H9 (cell line): ENCODE measurements at regions not wholly inside any gene's neighbourhood (a gene's known extent, or its start where the extent isn't known, plus 50 kb on each side); places are given as distances from the start of the nearest gene placed in this dataset.
"Not testable (repeated sequence)": the region's sequence is repeated elsewhere in the genome, so short reads cannot be mapped to it uniquely, and the experiment has no call there.

Experiments
- DNase-seq: peaks from one replicate; pipeline ENCODE4 v3.0.0-alpha.2; 2017
- H2AFZ ChIP-seq: one replicate; pipeline ENCODE4 v1.6.1; 2013; ENCODE audit warnings: mild to moderate bottlenecking, low read length, control low read depth, moderate library complexity
- H2AK5ac ChIP-seq: 2 replicates; pipeline ENCODE4 v1.6.1; 2013; ENCODE audit warnings: low read length, control low read depth, mixed read lengths; ENCODE audit not compliant: insufficient read length
- H2BK120ac ChIP-seq: one replicate; pipeline ENCODE4 v1.6.1; 2013; ENCODE audit warnings: low read depth, mild to moderate bottlenecking, low read length, control low read depth, inconsistent platforms; ENCODE audit not compliant: poor library complexity, severe bottlenecking
- H2BK12ac ChIP-seq: 2 replicates; pipeline ENCODE4 v1.6.1; 2013; ENCODE audit warnings: low read length, control low read depth, mixed read lengths, low read depth; ENCODE audit not compliant: insufficient read length
- H2BK15ac ChIP-seq: 2 replicates; pipeline ENCODE4 v1.6.1; 2013; ENCODE audit warnings: low read depth, low read length, control low read depth
- H2BK20ac ChIP-seq: one replicate; pipeline ENCODE4 v1.6.1; 2013; ENCODE audit warnings: low read depth, mild to moderate bottlenecking, low read length, control low read depth, inconsistent platforms; ENCODE audit not compliant: poor library complexity, severe bottlenecking
- H2BK5ac ChIP-seq: 2 replicates; pipeline ENCODE4 v1.6.1; 2013; ENCODE audit warnings: low read length, control low read depth, mixed read lengths; ENCODE audit not compliant: insufficient read length
- H3K14ac ChIP-seq: 2 replicates; pipeline ENCODE4 v1.6.1; 2013; ENCODE audit warnings: low read length, control low read depth; ENCODE audit not compliant: insufficient read depth
- H3K18ac ChIP-seq: 2 replicates; pipeline ENCODE4 v1.6.1; 2013; ENCODE audit warnings: low read depth, mild to moderate bottlenecking, mixed read lengths, low read length, control low read depth; ENCODE audit not compliant: insufficient read length
- H3K23ac ChIP-seq: 2 replicates; pipeline ENCODE4 v1.6.1; 2013; ENCODE audit warnings: low read length, control low read depth, mixed read lengths, low read depth; ENCODE audit not compliant: insufficient read length
- H3K23me2 ChIP-seq: 2 replicates; pipeline ENCODE4 v1.6.1; 2013; ENCODE audit warnings: low read depth, mild to moderate bottlenecking, mixed read lengths, low read length, control low read depth; ENCODE audit not compliant: insufficient read length, poor library complexity, severe bottlenecking
- H3K27ac ChIP-seq: 2 replicates; pipeline ENCODE4 v1.5.1; 2013; ENCODE audit warnings: low read length, control low read depth, mixed read lengths, low read depth; ENCODE audit not compliant: insufficient read length
- H3K27me3 ChIP-seq: 2 replicates; pipeline ENCODE4 v1.6.1; 2013; ENCODE audit warnings: low read length, control low read depth, inconsistent platforms; ENCODE audit not compliant: insufficient read depth
- H3K4ac ChIP-seq: 2 replicates; pipeline ENCODE4 v1.6.1; 2013; ENCODE audit warnings: low read depth, mild to moderate bottlenecking, control low read depth, inconsistent platforms, low read length, moderate library complexity
- H3K4me1 ChIP-seq: 2 replicates; pipeline ENCODE4 v1.6.1; 2013; ENCODE audit warnings: low read length, control low read depth, inconsistent platforms; ENCODE audit not compliant: insufficient read depth
- H3K4me2 ChIP-seq: 2 replicates; pipeline ENCODE4 v1.6.1; 2013; ENCODE audit warnings: low read length, control low read depth, mixed read lengths; ENCODE audit not compliant: insufficient read length, insufficient read depth
- H3K56ac ChIP-seq: 2 replicates; pipeline ENCODE4 v1.6.1; 2013; ENCODE audit warnings: low read depth, mild to moderate bottlenecking, mixed read lengths, low read length, control low read depth; ENCODE audit not compliant: insufficient read length
- H3K79me1 ChIP-seq: 2 replicates; pipeline ENCODE4 v1.6.1; 2013; ENCODE audit warnings: low read depth, mild to moderate bottlenecking, moderate library complexity, low read length, control low read depth, inconsistent platforms; ENCODE audit not compliant: insufficient read depth, poor library complexity, severe bottlenecking
- H3K79me2 ChIP-seq: 2 replicates; pipeline ENCODE4 v1.6.1; 2013; ENCODE audit warnings: low read length, control low read depth, inconsistent platforms; ENCODE audit not compliant: insufficient read depth
- H3K9ac ChIP-seq: 2 replicates; pipeline ENCODE4 v1.6.1; 2013; ENCODE audit warnings: low read length, control low read depth, mixed read lengths; ENCODE audit not compliant: insufficient read length; ENCODE audit errors: extremely low read depth
- H3K9me3 ChIP-seq: one replicate; pipeline ENCODE4 v1.6.1; 2013; ENCODE audit warnings: low read depth, low read length, inconsistent platforms; ENCODE audit not compliant: control insufficient read depth
- H3T11ph ChIP-seq: one replicate; pipeline ENCODE4 v1.6.1; 2013; ENCODE audit warnings: mild to moderate bottlenecking, low read length, control low read depth, inconsistent platforms
- H4K20me1 ChIP-seq: one replicate; pipeline ENCODE4 v1.6.1; 2013; ENCODE audit not compliant: control insufficient read depth, insufficient read length, insufficient read depth
- H4K5ac ChIP-seq: 2 replicates; pipeline ENCODE4 v1.6.1; 2013; ENCODE audit warnings: low read depth, mild to moderate bottlenecking, mixed read lengths, low read length, control low read depth; ENCODE audit not compliant: insufficient read length
- H4K8ac ChIP-seq: replicated peaks from 2 replicates; pipeline ENCODE4 v1.6.1; 2013; ENCODE audit warnings: low read length, control low read depth, mixed read lengths, low read depth; ENCODE audit not compliant: insufficient read length
- H4K91ac ChIP-seq: 2 replicates; pipeline ENCODE4 v1.6.1; 2013; ENCODE audit warnings: low read depth, mild to moderate bottlenecking, moderate library complexity, mixed read lengths, low read length, control low read depth; ENCODE audit not compliant: insufficient read length
- H3K27ac Mint-ChIP-seq, 3 experiments: 2 replicates in 2 of 3; 3 replicates in 1 of 3; pipeline ENCODE4 v1.8.0; 2020 to 2021; ENCODE audit warnings: mixed read lengths in 3 of 3, mild to moderate bottlenecking in 1 of 3, moderate library complexity in 1 of 3
- H3K27me3 Mint-ChIP-seq: 2 replicates; pipeline ENCODE4 v1.8.0; 2021; ENCODE audit warnings: low read depth, mild to moderate bottlenecking, moderate library complexity, mixed read lengths
- H3K36me3 Mint-ChIP-seq, 3 experiments: 2 replicates in 2 of 3; 3 replicates in 1 of 3; pipeline ENCODE4 v1.8.0; 2020 to 2021; ENCODE audit warnings: low read depth in 3 of 3, mixed read lengths in 3 of 3; ENCODE audit not compliant: insufficient read depth in 1 of 3
- H3K4me1 Mint-ChIP-seq, 2 experiments: 2 replicates each; pipeline ENCODE4 v1.8.0; 2020; ENCODE audit warnings: mixed read lengths in 2 of 2
- H3K4me3 Mint-ChIP-seq, 2 experiments: 2 replicates in 1 of 2; 3 replicates in 1 of 2; pipeline ENCODE4 v1.8.0; 2020 to 2021; ENCODE audit warnings: mild to moderate bottlenecking in 2 of 2, mixed read lengths in 2 of 2, moderate library complexity in 1 of 2
- H3K9me3 Mint-ChIP-seq, 2 experiments: 2 replicates in 1 of 2; 3 replicates in 1 of 2; pipeline ENCODE4 v1.8.0; 2020; ENCODE audit warnings: mild to moderate bottlenecking in 2 of 2, mixed read lengths in 2 of 2, moderate library complexity in 1 of 2
- WGBS: extraction: QIAGEN DNeasy Blood & Tissue Kit; methylation state at CpG from one replicate; pipeline ENCODE4 v1.1.7; 2013; ENCODE audit warnings: missing lambda C conversion rate, low lambda C conversion rate, mixed read lengths; ENCODE audit not compliant: insufficient read length; ENCODE audit errors: extremely low coverage; 5-methylcytosine and 5-hydroxymethylcytosine counted together

DNA sequence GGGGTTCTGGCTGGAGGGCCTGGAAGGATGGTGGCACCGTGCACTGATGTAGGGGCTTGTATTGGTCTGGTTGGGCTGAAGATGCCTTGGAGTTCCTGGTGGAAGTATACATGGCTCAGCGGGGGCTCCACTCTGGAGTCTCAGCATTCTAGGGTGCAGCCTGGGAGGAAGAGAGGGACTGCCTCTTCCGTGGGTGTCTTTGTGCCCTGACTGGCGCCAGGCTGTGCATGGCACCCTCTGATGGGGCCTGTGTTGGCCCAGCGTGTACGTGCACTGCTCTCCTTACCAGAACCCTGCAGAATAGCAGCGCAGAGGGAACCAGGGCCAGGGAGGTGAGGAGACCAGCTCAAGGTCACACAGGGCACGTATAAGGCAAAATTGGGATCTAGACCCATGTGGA, 97.0 kb downstream of the CRLF3 start:
- not testable (repeated sequence) for H3K79me1 ChIP-seq, H3K18ac ChIP-seq, H3K56ac ChIP-seq, H4K5ac ChIP-seq, H3K4ac ChIP-seq, H3K9ac ChIP-seq, H2AFZ ChIP-seq, H2AK5ac ChIP-seq, H3K23me2 ChIP-seq, H2BK120ac ChIP-seq, H3K27me3 Mint-ChIP-seq, H2BK20ac ChIP-seq, H3K9me3 Mint-ChIP-seq, H4K8ac ChIP-seq, H3K23ac ChIP-seq, H2BK5ac ChIP-seq, H3K9me3 ChIP-seq, H4K20me1 ChIP-seq, H2BK15ac ChIP-seq, H3T11ph ChIP-seq, H4K91ac ChIP-seq, H3K4me2 ChIP-seq, H3K4me1 ChIP-seq, H3K27ac ChIP-seq, H2BK12ac ChIP-seq, H3K14ac ChIP-seq, H3K27me3 ChIP-seq
- Mint-ChIP-seq H3K4me1 (peaks cover 11 to 20% of the 10 kb centered on the region in 2 experiments), H3K27ac (peak overlapping the region in 2 of 3 experiments; percentile 66 to 85; a peak in 2 of 7 replicates), H3K36me3 (peaks cover 8 to 26% (median 22%) of the 10 kb centered on the region in 3 experiments; a peak in 6 of 7 replicates), H3K4me3 (peak overlapping the region in 1 of 2 experiments; percentile 7; a peak in 1 of 5 replicates)
- no CpG with 5 or more reads among the region's 8 CpGs for WGBS
- peaks cover 19% of the 10 kb centered on the region; the same call in 1 of the 2 replicates for H3K79me2 ChIP-seq
- DNase-seq: peak; percentile 24

DNA sequence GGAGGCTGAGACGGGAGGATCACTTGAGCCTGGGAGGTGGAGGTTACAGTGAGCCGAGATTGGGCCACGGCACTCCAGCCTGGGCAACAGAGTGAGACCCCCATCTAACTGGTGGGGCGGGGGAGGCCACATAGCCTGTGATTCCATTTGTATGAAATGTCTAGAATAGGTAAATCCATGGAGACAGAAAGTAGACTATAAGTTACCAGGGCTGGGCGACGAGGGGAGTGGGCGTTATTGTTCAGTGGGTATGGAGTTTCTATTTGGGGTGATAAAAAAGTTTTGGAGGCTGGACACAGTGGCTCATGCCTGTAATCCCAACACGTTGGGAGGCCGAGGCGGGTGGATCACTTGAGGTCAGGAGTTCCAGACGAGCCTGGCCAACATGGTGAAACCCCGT, 97.8 kb downstream of the CRLF3 start:
- not testable (repeated sequence) for H3K9me3 ChIP-seq, H2BK12ac ChIP-seq, H4K91ac ChIP-seq, H2BK5ac ChIP-seq, H3K4me3 Mint-ChIP-seq, H3K14ac ChIP-seq, H2BK20ac ChIP-seq, H4K20me1 ChIP-seq, H3K4me2 ChIP-seq, H2BK120ac ChIP-seq, H3K56ac ChIP-seq, H3K4me1 ChIP-seq, H3K79me1 ChIP-seq, H4K8ac ChIP-seq, H3K23me2 ChIP-seq, H2AFZ ChIP-seq, H3K23ac ChIP-seq, H3K27ac ChIP-seq, H3K4ac ChIP-seq, H3K9me3 Mint-ChIP-seq, H2BK15ac ChIP-seq, H3K18ac ChIP-seq, H3K9ac ChIP-seq, H4K5ac ChIP-seq, H2AK5ac ChIP-seq, H3K27me3 Mint-ChIP-seq, H3T11ph ChIP-seq, H3K27me3 ChIP-seq
- H3K79me2 ChIP-seq: peaks cover 19% of the 10 kb centered on the region; the same call in 1 of the 2 replicates
- WGBS: no CpG with 5 or more reads among the region's 12 CpGs
- Mint-ChIP-seq H3K27ac (peak overlapping the region in 1 of 3 experiments; percentile 29; a peak in 2 of 7 replicates), H3K36me3 (peaks cover 8 to 26% (median 22%) of the 10 kb centered on the region in 3 experiments; a peak in 6 of 7 replicates), H3K4me1 (peaks cover 11 to 20% of the 10 kb centered on the region in 2 experiments)
- DNase-seq: peak; percentile 13
